ENCODE measurements at regions not wholly inside any gene's neighbourhood (a gene's known extent, or its start where the extent isn't known, plus 50 kb on each side); places are given as distances from the start of the nearest gene placed in this dataset.

- H2AFZ ChIP-seq (ENCODE audit: low read length): no peak overlapping the region
Observed at GRCh38 chr5:72623936-72624335, 116.7 kb upstream of the ZNF366 start.

GRCh38 chr5:72623323-72623722, 116.1 kb upstream of the ZNF366 start:
- Histone ChIP-seq H3K9ac (ENCODE audit: low read length) (no peak overlapping the region), H3K27me3 (ENCODE audit: insufficient read depth, low read length) (no peaks in the 10 kb centered on the region), H3K4me1 (ENCODE audit: insufficient read depth, low read length, severe bottlenecking) (no peaks in the 10 kb centered on the region), H2AFZ (ENCODE audit: low read length) (no peak overlapping the region), H4K20me1 (ENCODE audit: insufficient read depth, low read length) (no peaks in the 10 kb centered on the region), H3K9me3 (ENCODE audit: low read length) (no peaks in the 10 kb centered on the region), H3F3A (ENCODE audit: insufficient read depth, low read length) (no peaks in the 10 kb centered on the region), H3K27ac (ENCODE audit: low read depth, low read length, poor library complexity, severe bottlenecking) (no peak overlapping the region), H3K9me2 (ENCODE audit: low read depth, low read length) (no peaks in the 10 kb centered on the region), H3K4me2 (ENCODE audit: low read length) (no peak overlapping the region), H3K36me3 (ENCODE audit: insufficient read depth, low read length) (no peaks in the 10 kb centered on the region), H3K79me2 (ENCODE audit: insufficient read depth, low read length) (no peaks in the 10 kb centered on the region), H3K4me3 (ENCODE audit: low read depth, low read length, poor library complexity, severe bottlenecking) (no peak overlapping the region)
- TF ChIP-seq CTCF (IDR thresholded peaks at IDR 0.05; ENCODE audit: low read length): no peak
- TF ChIP-seq EZH2 (IDR thresholded peaks at IDR 0.05; ENCODE audit: borderline replicate concordance, low read length): no peak

More at GRCh38 chr5:72623936-72624335, 116.7 kb upstream of the ZNF366 start:
- H3K4me3 ChIP-seq (ENCODE audit: low read depth, low read length, poor library complexity, severe bottlenecking): no peak overlapping the region
- no peak overlapping the region for H3K4me2 ChIP-seq (ENCODE audit: low read length)
- H4K20me1 ChIP-seq (ENCODE audit: insufficient read depth, low read length): no peaks in the 10 kb centered on the region
- H3K36me3 ChIP-seq (ENCODE audit: insufficient read depth, low read length): no peaks in the 10 kb centered on the region
- H3K4me1 ChIP-seq (ENCODE audit: insufficient read depth, low read length, severe bottlenecking): no peaks in the 10 kb centered on the region
- TF ChIP-seq EZH2 (IDR thresholded peaks at IDR 0.05; ENCODE audit: borderline replicate concordance, low read length) (no peak), CTCF (IDR thresholded peaks at IDR 0.05; ENCODE audit: low read length) (no peak)
- H3K27ac ChIP-seq (ENCODE audit: low read depth, low read length, poor library complexity, severe bottlenecking): no peak overlapping the region
- no peaks in the 10 kb centered on the region for H3F3A ChIP-seq (ENCODE audit: insufficient read depth, low read length)
- H3K27me3 ChIP-seq (ENCODE audit: insufficient read depth, low read length): no peaks in the 10 kb centered on the region
- no peaks in the 10 kb centered on the region for H3K9me2 ChIP-seq (ENCODE audit: low read depth, low read length)
- H3K9me3 ChIP-seq (ENCODE audit: low read length): no peaks in the 10 kb centered on the region
- H3K9ac ChIP-seq (ENCODE audit: low read length): no peak overlapping the region
- H3K79me2 ChIP-seq (ENCODE audit: insufficient read depth, low read length): no peaks in the 10 kb centered on the region

- H3F3A ChIP-seq (ENCODE audit: insufficient read depth, low read length): no peaks in the 10 kb centered on the region
- H3K36me3 ChIP-seq (ENCODE audit: insufficient read depth, low read length): no peaks in the 10 kb centered on the region
- H4K20me1 ChIP-seq (ENCODE audit: insufficient read depth, low read length): no peaks in the 10 kb centered on the region
- no peaks in the 10 kb centered on the region for H3K79me2 ChIP-seq (ENCODE audit: insufficient read depth, low read length)
- H3K9me2 ChIP-seq (ENCODE audit: low read depth, low read length): no peaks in the 10 kb centered on the region
- TF ChIP-seq CTCF (IDR thresholded peaks at IDR 0.05; ENCODE audit: low read length) (no peak), EZH2 (IDR thresholded peaks at IDR 0.05; ENCODE audit: borderline replicate concordance, low read length) (no peak)
- no peaks in the 10 kb centered on the region for H3K9me3 ChIP-seq (ENCODE audit: low read length)
- H2AFZ ChIP-seq (ENCODE audit: low read length): no peak overlapping the region
- H3K4me1 ChIP-seq (ENCODE audit: insufficient read depth, low read length, severe bottlenecking): no peaks in the 10 kb centered on the region
- H3K27ac ChIP-seq (ENCODE audit: low read depth, low read length, poor library complexity, severe bottlenecking): no peak overlapping the region
- H3K4me3 ChIP-seq (ENCODE audit: low read depth, low read length, poor library complexity, severe bottlenecking): no peak overlapping the region
- no peak overlapping the region for H3K4me2 ChIP-seq (ENCODE audit: low read length)
- no peaks in the 10 kb centered on the region for H3K27me3 ChIP-seq (ENCODE audit: insufficient read depth, low read length)
- no peak overlapping the region for H3K9ac ChIP-seq (ENCODE audit: low read length)
Observed at GRCh38 chr5:72622170-72622760, 115.1 kb upstream of the ZNF366 start.

Measured in OCI-LY1 (cell line).